IMR-90 (cell line): ENCODE measurements at regions not wholly inside any gene's neighbourhood (a gene's known extent, or its start where the extent isn't known, plus 50 kb on each side); places are given as distances from the start of the nearest gene placed in this dataset.

Experiments
- ATAC-seq: fragments of 200-7000 bp; cut with Tn5 transposase; 2 replicates; pipeline ENCODE4 v1.9.1; 2020; ENCODE audit warnings: low read depth, mild to moderate bottlenecking, moderate library complexity
- BruUV-seq: library from RNA; stranded (reverse); fragments of 400-500 nt; replicated peaks from 2 replicates; lab custom pipeline; 2021; lab: Mats Ljungman, UMichigan
- CTCF ChIA-PET: fragments of 300-600 bp; formaldehyde crosslinking; extraction: SDS; loops from one replicate; lab custom pipeline; 2021; ENCODE audit warnings: antibody characterized with exemption; lab: Yijun Ruan, JAX
- POLR2A ChIA-PET: fragments of 300-600 bp; sonication (Branson Sonifier 250); formaldehyde crosslinking; loops from one replicate; lab custom pipeline; 2022; ENCODE audit warnings: antibody characterized with exemption; ENCODE audit not compliant: unreplicated experiment; lab: Charles Lee
- DNase-seq: peaks from one replicate; pipeline ENCODE4 v3.0.0; 2013
- H2AFZ ChIP-seq: replicated peaks from 2 replicates; pipeline ENCODE3; 2013; ENCODE audit warnings: low read length, mild to moderate bottlenecking; ENCODE audit not compliant: poor library complexity
- H2AK5ac ChIP-seq: 2 replicates; pipeline ENCODE4 v1.6.1; 2013; ENCODE audit warnings: low read depth, low read length, inconsistent platforms
- H2AK9ac ChIP-seq: replicated peaks from 2 replicates; pipeline ENCODE3; 2013; ENCODE audit warnings: mild to moderate bottlenecking, low read depth, low read length, moderate library complexity; ENCODE audit not compliant: poor library complexity
- H2BK120ac ChIP-seq: 2 replicates; pipeline ENCODE4 v1.6.1; 2013; ENCODE audit warnings: low read depth, low read length, inconsistent platforms
- H2BK15ac ChIP-seq: 3 replicates; pipeline ENCODE4 v1.6.1; 2013; ENCODE audit warnings: low read depth, low read length, inconsistent platforms
- H2BK20ac ChIP-seq: 2 replicates; pipeline ENCODE4 v1.6.1; 2013; ENCODE audit warnings: low read depth, mild to moderate bottlenecking, inconsistent platforms, low read length, moderate library complexity
- H2BK5ac ChIP-seq: 2 replicates; pipeline ENCODE4 v1.6.1; 2013; ENCODE audit warnings: mild to moderate bottlenecking, low read depth, low read length, inconsistent platforms; ENCODE audit not compliant: poor library complexity, severe bottlenecking
- H3K14ac ChIP-seq: replicated peaks from 2 replicates; pipeline ENCODE4 v1.6.1; 2013; ENCODE audit warnings: low read depth, low read length, inconsistent platforms
- H3K18ac ChIP-seq: 2 replicates; pipeline ENCODE4 v1.6.1; 2013; ENCODE audit warnings: low read depth, low read length, control low read depth
- H3K23ac ChIP-seq: 2 replicates; pipeline ENCODE4 v1.6.1; 2013; ENCODE audit warnings: low read depth, low read length, inconsistent platforms
- H3K27ac ChIP-seq: 2 replicates; pipeline ENCODE4 v1.5.1; 2013; ENCODE audit warnings: mild to moderate bottlenecking, control low read depth, low read length; ENCODE audit not compliant: insufficient read depth
- H3K27me3 ChIP-seq: 2 replicates; pipeline ENCODE4 v1.6.1; 2013; ENCODE audit warnings: low read length; ENCODE audit not compliant: control insufficient read depth, insufficient read depth
- H3K36me3 ChIP-seq: 2 replicates; pipeline ENCODE4 v1.6.1; 2013; ENCODE audit warnings: low read length, mixed read lengths; ENCODE audit not compliant: control insufficient read depth, insufficient read depth
- H3K4ac ChIP-seq: 2 replicates; pipeline ENCODE4 v1.6.1; 2013; ENCODE audit warnings: low read depth, low read length, inconsistent platforms
- H3K4me1 ChIP-seq: 2 replicates; pipeline ENCODE4 v1.6.1; 2013; ENCODE audit warnings: low read length, mixed read lengths; ENCODE audit not compliant: control insufficient read depth, insufficient read depth
- H3K4me2 ChIP-seq: 2 replicates; pipeline ENCODE4 v1.6.1; 2013; ENCODE audit warnings: low read depth, mild to moderate bottlenecking, control low read depth, low read length, moderate library complexity
- H3K4me3 ChIP-seq: 2 replicates; pipeline ENCODE4 v1.5.1; 2013; ENCODE audit warnings: low read depth, mild to moderate bottlenecking, control low read depth, low read length, moderate library complexity; ENCODE audit not compliant: insufficient read depth
- H3K56ac ChIP-seq: 2 replicates; pipeline ENCODE4 v1.6.1; 2013; ENCODE audit warnings: low read length, inconsistent platforms; ENCODE audit not compliant: insufficient read depth; ENCODE audit errors: extremely low read depth
- H3K79me1 ChIP-seq, 2 experiments: 2 replicates each; pipeline ENCODE4 v1.6.1; 2013; ENCODE audit warnings: low read length in 2 of 2, inconsistent platforms in 1 of 2, low read depth in 1 of 2
- H3K9ac ChIP-seq: 2 replicates; pipeline ENCODE4 v1.6.1; 2013; ENCODE audit warnings: low read depth, low read length, control low read depth
- H3K9me1 ChIP-seq: 2 replicates; pipeline ENCODE4 v1.6.1; 2013; ENCODE audit warnings: low read length, inconsistent platforms; ENCODE audit not compliant: insufficient read depth
- H3K9me3 ChIP-seq: 2 replicates; pipeline ENCODE4 v1.6.1; 2013; ENCODE audit warnings: low read length; ENCODE audit not compliant: control insufficient read depth, insufficient read depth
- H4K20me1 ChIP-seq: 2 replicates; pipeline ENCODE4 v1.6.1; 2013; ENCODE audit warnings: low read length, inconsistent platforms; ENCODE audit not compliant: insufficient read depth
- H4K5ac ChIP-seq: 2 replicates; pipeline ENCODE4 v1.6.1; 2013; ENCODE audit warnings: mild to moderate bottlenecking, low read depth, low read length, control low read depth
- H4K8ac ChIP-seq, 2 experiments: 2 replicates each; pipeline ENCODE4 v1.6.1; 2013; ENCODE audit warnings: low read depth in 2 of 2, low read length in 2 of 2, control low read depth in 1 of 2, inconsistent platforms in 1 of 2
- H4K91ac ChIP-seq: 2 replicates; pipeline ENCODE4 v1.6.1; 2013; ENCODE audit warnings: low read depth, low read length, inconsistent platforms; ENCODE audit not compliant: insufficient read depth
- CEBPB ChIP-seq: IDR thresholded peaks from 2 replicates; pipeline ENCODE4 v1.6.1; 2012; ENCODE audit warnings: low read depth, low read length, improper control_type of control experiment
- CHD1 ChIP-seq: IDR thresholded peaks from 2 replicates; pipeline ENCODE4 v1.6.1; 2012; ENCODE audit warnings: low read depth, low read length, improper control_type of control experiment
- NFE2L2 ChIP-seq: fragments of 150-350 bp; IDR thresholded peaks from 2 replicates; pipeline ENCODE4 v1.6.1; 2016; ENCODE audit warnings: low read depth, mild to moderate bottlenecking, low read length
- POLR2A ChIP-seq: IDR thresholded peaks from 2 replicates; pipeline ENCODE4 v1.6.1; 2012; ENCODE audit warnings: mild to moderate bottlenecking, low read depth, low read length
- RAD21 ChIP-seq: IDR thresholded peaks from 2 replicates; pipeline ENCODE4 v1.6.1; 2012; ENCODE audit warnings: low read length, improper control_type of control experiment
- RCOR1 ChIP-seq: IDR thresholded peaks from 2 replicates; pipeline ENCODE4 v1.6.1; 2012; ENCODE audit warnings: mild to moderate bottlenecking, low read length, improper control_type of control experiment; ENCODE audit not compliant: insufficient replicate concordance
- RFX5 ChIP-seq: IDR thresholded peaks from 2 replicates; pipeline ENCODE4 v1.8.0; 2012; ENCODE audit warnings: low read depth, mild to moderate bottlenecking, low read length, moderate library complexity
- WGBS, 2 experiments: methylation state at CpG; one replicate each; pipeline versions ENCODE4 v1.1.5 to v1.1.7; 2013; ENCODE audit warnings: missing lambda C conversion rate in 2 of 2; ENCODE audit not compliant: insufficient read length in 1 of 2; ENCODE audit errors: extremely low coverage in 2 of 2; 5-methylcytosine and 5-hydroxymethylcytosine counted together
- dilution Hi-C: fragments of 300-500 bp; cut with HindIII; formaldehyde crosslinking; loops from one replicate; pipeline ENCODE4 v1.14.3; 2018; ENCODE audit warnings: low sequenced_read_pairs; ENCODE audit not compliant: unreplicated experiment
- in situ Hi-C: fragments of 300-500 bp; cut with MboI; formaldehyde crosslinking; loops from 3 replicates; pipeline ENCODE4 v1.14.3; 2019; ENCODE audit warnings: low sequenced_read_pairs, inconsistent platforms, mixed read lengths
- intact Hi-C: fragments of 100-400 bp; cut with micrococcal nuclease; formaldehyde crosslinking; loops from 2 replicates; pipeline ENCODE4 v1.10.0; 2022

DNA sequence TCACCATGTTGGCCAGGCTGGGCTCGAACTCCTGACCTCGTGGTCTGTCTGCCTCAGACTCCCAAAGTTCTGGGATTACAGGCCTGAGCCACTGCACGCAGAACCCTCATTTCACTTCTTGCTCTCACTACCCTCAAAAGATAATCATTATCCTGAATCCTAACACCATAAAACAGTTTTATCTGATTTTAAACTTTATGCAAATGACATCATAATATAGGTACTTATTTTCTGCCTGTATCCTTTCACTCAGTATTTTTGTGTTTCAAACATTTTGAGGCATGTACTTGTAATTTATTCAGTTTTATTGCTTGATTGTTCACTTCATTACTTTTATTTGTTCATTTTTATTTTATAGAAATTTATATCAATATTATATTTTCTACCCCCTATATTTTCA lies 719.2 kb upstream of the ARRDC3 start:
- Histone ChIP-seq H3K18ac (no peak overlapping the region), H3K4me3 (no peak overlapping the region), H2BK15ac (no peak overlapping the region), H2AFZ (no peak overlapping the region), H4K8ac (no peak overlapping the region), H3K27me3 (no peaks in the 10 kb centered on the region), H4K91ac (no peak overlapping the region), H3K9me3 (no peaks in the 10 kb centered on the region), H2BK120ac (no peak overlapping the region), H3K4ac (no peak overlapping the region), H3K14ac (no peak overlapping the region; the same call in 1 of the 2 replicates), H3K27ac (no peak overlapping the region), H2AK5ac (no peak overlapping the region), H2BK5ac (no peak overlapping the region), H3K9me1 (peaks cover 4% of the 10 kb centered on the region; the same call in 1 of the 2 replicates), H3K23ac (no peak overlapping the region), H3K79me1 (no peaks in the 10 kb centered on the region), H3K4me1 (no peaks in the 10 kb centered on the region), H2BK20ac (no peak overlapping the region), H3K9ac (no peak overlapping the region), H4K20me1 (no peaks in the 10 kb centered on the region), H4K5ac (no peak overlapping the region), H2AK9ac (no peak overlapping the region), H3K4me2 (no peak overlapping the region), H3K56ac (no peak overlapping the region), H3K36me3 (no peaks in the 10 kb centered on the region)
- TF ChIP-seq CEBPB (no peak), RCOR1 (no peak), RAD21 (no peak), POLR2A (no peak), CHD1 (no peak), NFE2L2 (no peak), RFX5 (no peak)
- dilution Hi-C loops (no loop called here), in situ Hi-C loops (no loop called here), intact Hi-C loops (no loop called here)
- no TSS peak for BruUV-seq
- ChIA-PET POLR2A (no interaction called here), CTCF (no interaction called here)
- 47% methylated on average over 2 of the region's 3 CpGs; no CpG with 5 or more reads in 1 of the 2 experiments for WGBS, 2 experiments
- DNase-seq (no peak), ATAC-seq (no peak)
